ENCODE measurements at regions not wholly inside any gene's neighbourhood (a gene's known extent, or its start where the extent isn't known, plus 50 kb on each side); places are given as distances from the start of the nearest gene placed in this dataset.
A peak's percentile ranks its signal among the peaks of the same experiment; 100 is the strongest.

DNA sequence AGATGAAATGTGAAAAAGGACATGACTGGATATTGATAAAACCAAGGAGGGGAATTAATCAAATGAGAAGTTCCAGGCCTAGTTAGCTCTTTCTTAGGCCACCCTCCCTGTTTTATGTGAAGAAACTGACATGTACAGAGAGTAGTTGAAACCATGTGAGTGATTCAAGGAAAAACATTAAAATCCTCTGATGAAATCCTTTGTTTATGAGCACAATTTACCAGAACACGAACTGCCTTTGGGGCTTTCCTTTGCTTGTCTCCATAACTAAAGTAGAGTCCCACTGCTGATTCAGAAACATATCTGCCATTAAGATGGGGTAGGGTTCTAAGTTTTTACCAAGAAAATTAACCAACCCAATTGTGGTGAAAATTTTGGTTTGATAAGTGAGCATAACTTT, 558.3 kb downstream of the NR2F2 start:
- TF ChIP-seq, protein P1, sequence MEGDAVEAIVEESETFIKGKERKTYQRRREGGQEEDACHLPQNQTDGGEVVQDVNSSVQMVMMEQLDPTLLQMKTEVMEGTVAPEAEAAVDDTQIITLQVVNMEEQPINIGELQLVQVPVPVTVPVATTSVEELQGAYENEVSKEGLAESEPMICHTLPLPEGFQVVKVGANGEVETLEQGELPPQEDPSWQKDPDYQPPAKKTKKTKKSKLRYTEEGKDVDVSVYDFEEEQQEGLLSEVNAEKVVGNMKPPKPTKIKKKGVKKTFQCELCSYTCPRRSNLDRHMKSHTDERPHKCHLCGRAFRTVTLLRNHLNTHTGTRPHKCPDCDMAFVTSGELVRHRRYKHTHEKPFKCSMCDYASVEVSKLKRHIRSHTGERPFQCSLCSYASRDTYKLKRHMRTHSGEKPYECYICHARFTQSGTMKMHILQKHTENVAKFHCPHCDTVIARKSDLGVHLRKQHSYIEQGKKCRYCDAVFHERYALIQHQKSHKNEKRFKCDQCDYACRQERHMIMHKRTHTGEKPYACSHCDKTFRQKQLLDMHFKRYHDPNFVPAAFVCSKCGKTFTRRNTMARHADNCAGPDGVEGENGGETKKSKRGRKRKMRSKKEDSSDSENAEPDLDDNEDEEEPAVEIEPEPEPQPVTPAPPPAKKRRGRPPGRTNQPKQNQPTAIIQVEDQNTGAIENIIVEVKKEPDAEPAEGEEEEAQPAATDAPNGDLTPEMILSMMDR (IDR thresholded peaks at IDR 0.05), result no peak
- TF ChIP-seq POLR2A (IDR thresholded peaks at IDR 0.05) (no peak), EP300 (IDR thresholded peaks at IDR 0.05) (no peak)
- Histone ChIP-seq H3K27ac (no peak overlapping the region), H3K9me3 (no peaks in the 10 kb centered on the region), H3K4me3 (no peak overlapping the region), H3K36me3 (no peaks in the 10 kb centered on the region), H3K4me1 (ENCODE audit: insufficient read depth) (no peaks in the 10 kb centered on the region), H3K27me3 (no peaks in the 10 kb centered on the region)
- no peak for DNase-seq
- 76 to 87% (median 79%) methylated on average over 1 of the region's 1 CpG for WGBS, 3 donors
- intact Hi-C loops (cut with DNase I), result no loop called here

DNA sequence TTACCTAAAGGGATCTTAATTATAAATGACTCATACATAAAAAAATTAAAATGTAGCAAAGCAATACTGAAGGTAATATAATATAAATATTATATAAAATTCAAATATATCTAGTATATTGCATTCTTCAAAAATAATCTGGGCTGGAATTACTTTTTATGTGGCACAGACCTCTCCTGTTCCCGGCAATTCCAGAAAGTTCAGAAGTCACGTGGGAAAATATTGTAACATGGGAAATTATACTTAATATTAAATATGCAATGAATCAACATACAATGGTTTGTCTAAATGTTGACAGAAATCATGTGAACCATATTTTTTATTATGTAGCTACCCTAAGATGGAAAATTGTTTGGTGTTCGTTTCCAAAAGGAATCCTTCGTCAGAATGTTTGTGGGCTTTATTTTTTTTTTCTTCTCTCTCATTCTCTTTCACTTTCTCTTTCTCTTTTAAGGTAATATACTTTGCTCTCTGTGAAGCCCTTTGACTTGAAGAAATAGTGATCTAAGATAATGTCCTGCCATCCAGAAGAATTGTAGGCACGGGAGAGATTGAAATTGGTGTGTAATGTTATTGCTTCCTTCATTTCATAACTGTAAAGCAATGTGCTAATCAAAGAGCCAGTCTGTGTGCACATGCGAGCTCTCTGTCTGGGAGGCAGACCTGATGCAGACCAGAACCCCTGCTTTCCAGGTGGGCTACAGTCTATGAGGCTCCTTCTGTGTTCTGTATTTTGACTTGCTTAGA, 559.4 kb downstream of the NR2F2 start:
- H3K27ac ChIP-seq, result no peak overlapping the region
- TF ChIP-seq EP300 (IDR thresholded peaks at IDR 0.05), result no peak
- TF ChIP-seq POLR2A (IDR thresholded peaks at IDR 0.05), result no peak
- TF ChIP-seq, protein P1 (IDR thresholded peaks at IDR 0.05), result no peak
- H3K4me1 ChIP-seq (ENCODE audit: insufficient read depth), result no peaks in the 10 kb centered on the region
- intact Hi-C loops (cut with DNase I), result loop anchor here in 1 of 4 donors (5.0 kb wide), 1 partner anchor 553 kb away; no protein-coding TSS in a partner anchor
- WGBS, 3 donors, result 6 to 18% (median 7%) methylated on average over 6 of the region's 6 CpGs
- no peaks in the 10 kb centered on the region for H3K27me3 ChIP-seq
- no peaks in the 10 kb centered on the region for H3K36me3 ChIP-seq
- no peaks in the 10 kb centered on the region for H3K9me3 ChIP-seq
- no peak for DNase-seq
- peak overlapping the region; percentile 32 for H3K4me3 ChIP-seq

DNA sequence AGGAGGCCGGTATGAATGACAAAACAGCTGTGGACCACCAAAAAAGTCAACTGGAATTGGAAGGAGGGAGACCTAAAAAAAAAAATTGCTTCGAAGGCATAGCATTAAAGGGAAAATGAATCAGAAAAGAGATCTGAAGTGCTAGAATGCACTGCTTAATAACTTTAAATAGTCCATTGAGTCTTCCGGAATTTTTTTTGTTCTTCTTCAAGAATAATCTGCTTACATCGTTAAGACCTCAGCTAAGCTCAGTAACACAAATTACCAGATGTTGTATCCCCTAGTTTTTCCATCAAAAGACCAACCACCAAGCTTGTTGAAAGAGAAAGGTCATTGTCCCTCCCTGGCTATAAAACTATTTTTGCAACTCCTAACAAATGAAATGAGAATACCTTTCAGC, 560.5 kb downstream of the NR2F2 start:
- Histone ChIP-seq H3K9me3 (no peaks in the 10 kb centered on the region), H3K36me3 (no peaks in the 10 kb centered on the region), H3K27ac (no peak overlapping the region), H3K4me3 (no peak overlapping the region), H3K4me1 (ENCODE audit: insufficient read depth) (no peaks in the 10 kb centered on the region), H3K27me3 (no peaks in the 10 kb centered on the region)
- no peak for TF ChIP-seq EP300 (IDR thresholded peaks at IDR 0.05)
- intact Hi-C loops (cut with DNase I), result loop anchor here in 1 of 4 donors (5.0 kb wide), 1 partner anchor 554 kb away; no protein-coding TSS in a partner anchor
- DNase-seq, result no peak
- WGBS, 3 donors, result 72 to 77% (median 73%) methylated on average over 4 of the region's 4 CpGs

DNA sequence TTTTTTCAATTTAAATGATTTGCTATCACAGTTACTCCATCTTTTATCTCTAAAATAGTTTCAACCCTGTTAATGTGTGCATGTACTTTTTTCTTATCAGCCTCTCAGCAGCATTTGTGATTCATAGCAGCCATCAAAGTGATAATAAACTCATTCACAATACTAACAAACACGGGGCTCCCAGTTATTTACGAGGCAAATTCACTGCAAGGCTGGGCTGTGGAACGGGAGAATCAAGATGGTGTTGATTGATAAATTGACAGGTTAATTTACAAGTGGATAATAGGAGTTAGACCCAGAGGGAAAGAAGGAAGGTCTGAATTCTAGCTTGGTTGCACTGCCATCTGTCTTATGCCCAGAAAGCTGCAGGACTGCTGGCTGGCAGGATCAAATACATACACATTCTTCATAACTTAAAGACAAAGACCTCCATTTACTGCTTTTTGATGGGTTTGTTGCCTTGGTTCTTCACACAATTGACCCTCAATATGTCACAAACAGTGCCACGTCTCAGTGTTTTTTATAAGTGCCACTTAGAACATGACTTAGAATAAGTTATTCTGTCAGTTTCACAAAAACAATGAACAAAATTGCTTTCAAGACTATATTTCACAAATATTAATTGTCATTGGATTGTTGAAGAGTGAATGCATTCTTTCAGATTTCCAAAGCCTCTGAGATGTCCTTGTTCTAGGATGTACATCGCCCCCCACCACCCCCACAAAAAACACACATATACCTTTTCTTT, 562.8 kb downstream of the NR2F2 start:
- intact Hi-C loops (cut with DNase I), result loop anchor here in 1 of 4 donors (5.0 kb wide), 1 partner anchor 556 kb away; no protein-coding TSS in a partner anchor
- H3K36me3 ChIP-seq, result no peaks in the 10 kb centered on the region
- no peaks in the 10 kb centered on the region for H3K4me1 ChIP-seq (ENCODE audit: insufficient read depth)
- DNase-seq, result peak in 1 of 5 donors; percentile 30
- WGBS, 3 donors, result 55 to 68% (median 59%) methylated on average over 5 of the region's 5 CpGs
- H3K4me3 ChIP-seq, result no peak overlapping the region
- H3K27me3 ChIP-seq, result no peaks in the 10 kb centered on the region
- TF ChIP-seq, protein P1 (IDR thresholded peaks at IDR 0.05), result peak in 2 of 3 donors; percentile 27 to 33
- no peak for TF ChIP-seq POLR2A (IDR thresholded peaks at IDR 0.05)
- TF ChIP-seq EP300 (IDR thresholded peaks at IDR 0.05), result no peak
- H3K9me3 ChIP-seq, result no peaks in the 10 kb centered on the region
- no peak overlapping the region for H3K27ac ChIP-seq

Measured in ovary (tissue), 7 donors.